NT2/D1 (cell line): ENCODE measurements at regions not wholly inside any gene's neighbourhood (a gene's known extent, or its start where the extent isn't known, plus 50 kb on each side); places are given as distances from the start of the nearest gene placed in this dataset.

ENCODE experiments used
- DNase-seq: peaks from one replicate; pipeline ENCODE4 v3.0.0-alpha.2; 2011; ENCODE audit warnings: low read depth, low spot score
- H3K27me3 ChIP-seq: 2 replicates; pipeline ENCODE4 v1.6.0; 2011; ENCODE audit warnings: mild to moderate bottlenecking; ENCODE audit not compliant: insufficient read length, insufficient read depth
- H3K36me3 ChIP-seq: 2 replicates; pipeline ENCODE4 v1.6.1; 2011; ENCODE audit warnings: mild to moderate bottlenecking, low read length, mixed read lengths; ENCODE audit not compliant: insufficient read depth, insufficient read length
- H3K4me1 ChIP-seq: 2 replicates; pipeline ENCODE4 v1.5.1; 2011; ENCODE audit not compliant: insufficient read depth, insufficient read length
- H3K4me3 ChIP-seq: 2 replicates; pipeline ENCODE4 v1.5.1; 2011; ENCODE audit warnings: low read depth; ENCODE audit not compliant: insufficient read length
- H3K9ac ChIP-seq: 2 replicates; pipeline ENCODE4 v1.6.0; 2011; ENCODE audit warnings: low read depth; ENCODE audit not compliant: insufficient read length
- H3K9me3 ChIP-seq: 2 replicates; pipeline ENCODE4 v1.5.1; 2011; ENCODE audit warnings: mild to moderate bottlenecking, low read length; ENCODE audit not compliant: insufficient read depth
- SUZ12 ChIP-seq: IDR thresholded peaks from 2 replicates; pipeline ENCODE4 v1.6.1; 2011; ENCODE audit not compliant: insufficient read length, insufficient read depth; ENCODE audit errors: extremely low read depth
- YY1 ChIP-seq: IDR thresholded peaks from 2 replicates; pipeline ENCODE4 v1.6.1; 2011; ENCODE audit not compliant: insufficient read length, insufficient read depth
- ZNF274 ChIP-seq: IDR thresholded peaks from 2 replicates; pipeline ENCODE4 v1.6.1; 2011; ENCODE audit warnings: mild to moderate bottlenecking, low read depth, low read length

GRCh38 chr14:80393766-80394165 lies 182.5 kb upstream of the DIO2 start:
- H3K27me3 ChIP-seq = no peaks in the 10 kb centered on the region
- H3K9me3 ChIP-seq = no peaks in the 10 kb centered on the region
- no peak overlapping the region for H3K9ac ChIP-seq
- no peak for TF ChIP-seq ZNF274
- no peak for TF ChIP-seq SUZ12
- TF ChIP-seq YY1 = no peak
- DNase-seq = no peak
- no peak overlapping the region for H3K4me3 ChIP-seq
- no peaks in the 10 kb centered on the region for H3K36me3 ChIP-seq
- no peaks in the 10 kb centered on the region for H3K4me1 ChIP-seq

GRCh38 chr14:80390906-80391305 lies 179.6 kb upstream of the DIO2 start:
- Histone ChIP-seq H3K27me3 (no peaks in the 10 kb centered on the region), H3K36me3 (no peaks in the 10 kb centered on the region), H3K4me1 (no peaks in the 10 kb centered on the region), H3K9ac (no peak overlapping the region), H3K4me3 (no peak overlapping the region), H3K9me3 (no peaks in the 10 kb centered on the region)
- peak; percentile 35 for DNase-seq
- no peak for TF ChIP-seq SUZ12
- no peak for TF ChIP-seq YY1
- no peak for TF ChIP-seq ZNF274

- no peak for DNase-seq
- Histone ChIP-seq H3K36me3 (no peaks in the 10 kb centered on the region), H3K4me3 (no peak overlapping the region), H3K9me3 (no peaks in the 10 kb centered on the region), H3K27me3 (no peaks in the 10 kb centered on the region), H3K4me1 (no peaks in the 10 kb centered on the region), H3K9ac (no peak overlapping the region)
- no peak for TF ChIP-seq SUZ12
- no peak for TF ChIP-seq ZNF274
- no peak for TF ChIP-seq YY1
Measured at GRCh38 chr14:80388980-80389711, 177.8 kb upstream of the DIO2 start.

- H3K4me3 ChIP-seq = no peak overlapping the region
- no peaks in the 10 kb centered on the region for H3K4me1 ChIP-seq
- H3K9ac ChIP-seq = no peak overlapping the region
- no peaks in the 10 kb centered on the region for H3K9me3 ChIP-seq
- no peaks in the 10 kb centered on the region for H3K27me3 ChIP-seq
- no peaks in the 10 kb centered on the region for H3K36me3 ChIP-seq
- no peak for TF ChIP-seq ZNF274
- no peak for TF ChIP-seq SUZ12
- TF ChIP-seq YY1 = no peak
- DNase-seq = no peak
Measured at GRCh38 chr14:80387563-80387981, 176.3 kb upstream of the DIO2 start.

GRCh38 chr14:80385336-80385735 lies 174.0 kb upstream of the DIO2 start:
- H3K4me3 ChIP-seq = no peak overlapping the region
- DNase-seq = no peak
- H3K36me3 ChIP-seq = no peaks in the 10 kb centered on the region
- no peaks in the 10 kb centered on the region for H3K27me3 ChIP-seq
- H3K9me3 ChIP-seq = no peaks in the 10 kb centered on the region
- no peak overlapping the region for H3K9ac ChIP-seq
- H3K4me1 ChIP-seq = no peaks in the 10 kb centered on the region
- no peak for TF ChIP-seq ZNF274
- TF ChIP-seq YY1 = no peak
- TF ChIP-seq SUZ12 = no peak

GRCh38 chr14:80383223-80383622 lies 171.9 kb upstream of the DIO2 start:
- no peak for TF ChIP-seq YY1
- TF ChIP-seq ZNF274 = no peak
- TF ChIP-seq SUZ12 = no peak
- Histone ChIP-seq H3K36me3 (no peaks in the 10 kb centered on the region), H3K27me3 (no peaks in the 10 kb centered on the region), H3K4me3 (no peak overlapping the region), H3K9ac (no peak overlapping the region), H3K4me1 (no peaks in the 10 kb centered on the region), H3K9me3 (no peaks in the 10 kb centered on the region)
- DNase-seq = no peak

- Histone ChIP-seq H3K36me3 (no peaks in the 10 kb centered on the region), H3K4me1 (no peaks in the 10 kb centered on the region), H3K9ac (no peak overlapping the region), H3K4me3 (no peak overlapping the region), H3K9me3 (no peaks in the 10 kb centered on the region), H3K27me3 (no peaks in the 10 kb centered on the region)
- DNase-seq = no peak
- no peak for TF ChIP-seq SUZ12
- TF ChIP-seq YY1 = no peak
- no peak for TF ChIP-seq ZNF274
Measured at GRCh38 chr14:80381807-80382363, 170.6 kb upstream of the DIO2 start.
